ENCODE measurements at regions not wholly inside any gene's neighbourhood (a gene's known extent, or its start where the extent isn't known, plus 50 kb on each side); places are given as distances from the start of the nearest gene placed in this dataset.
A peak's percentile ranks its signal among the peaks of the same experiment; 100 is the strongest.

DNA sequence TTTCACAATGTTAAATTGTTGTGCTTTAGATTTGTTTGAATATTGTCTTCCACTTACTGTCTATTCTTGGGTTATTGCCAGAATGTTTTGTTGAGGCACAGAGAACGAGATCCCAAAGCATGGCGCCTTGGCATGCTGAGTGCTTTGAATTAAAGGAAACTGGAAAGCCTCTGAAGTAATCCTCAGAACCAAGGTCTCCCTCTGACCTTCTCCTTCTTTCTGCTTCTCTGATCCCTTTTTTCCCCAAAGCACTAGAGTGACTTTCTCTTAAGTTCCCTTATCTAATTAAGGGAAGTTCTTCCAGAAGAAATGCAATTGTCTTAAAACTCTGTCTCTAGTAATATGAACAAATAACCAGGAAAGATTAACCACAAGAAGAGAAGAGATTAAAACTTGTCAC is 214.7 kb downstream of the SPP2 start:
- Histone ChIP-seq H3K36me3 (ENCODE audit: control insufficient read depth, insufficient read depth, low read length) (no peaks in the 10 kb centered on the region), H3K27me3 (replicated peaks; ENCODE audit: control insufficient read depth, insufficient read depth, low read length) (no peaks in the 10 kb centered on the region), H3K4me3 (replicated peaks; ENCODE audit: low read depth, low read length) (no peak overlapping the region)
- DNase-seq (ENCODE audit: extremely low read depth, insufficient read length) = no peak
- TF ChIP-seq, protein P1, sequence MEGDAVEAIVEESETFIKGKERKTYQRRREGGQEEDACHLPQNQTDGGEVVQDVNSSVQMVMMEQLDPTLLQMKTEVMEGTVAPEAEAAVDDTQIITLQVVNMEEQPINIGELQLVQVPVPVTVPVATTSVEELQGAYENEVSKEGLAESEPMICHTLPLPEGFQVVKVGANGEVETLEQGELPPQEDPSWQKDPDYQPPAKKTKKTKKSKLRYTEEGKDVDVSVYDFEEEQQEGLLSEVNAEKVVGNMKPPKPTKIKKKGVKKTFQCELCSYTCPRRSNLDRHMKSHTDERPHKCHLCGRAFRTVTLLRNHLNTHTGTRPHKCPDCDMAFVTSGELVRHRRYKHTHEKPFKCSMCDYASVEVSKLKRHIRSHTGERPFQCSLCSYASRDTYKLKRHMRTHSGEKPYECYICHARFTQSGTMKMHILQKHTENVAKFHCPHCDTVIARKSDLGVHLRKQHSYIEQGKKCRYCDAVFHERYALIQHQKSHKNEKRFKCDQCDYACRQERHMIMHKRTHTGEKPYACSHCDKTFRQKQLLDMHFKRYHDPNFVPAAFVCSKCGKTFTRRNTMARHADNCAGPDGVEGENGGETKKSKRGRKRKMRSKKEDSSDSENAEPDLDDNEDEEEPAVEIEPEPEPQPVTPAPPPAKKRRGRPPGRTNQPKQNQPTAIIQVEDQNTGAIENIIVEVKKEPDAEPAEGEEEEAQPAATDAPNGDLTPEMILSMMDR (IDR thresholded peaks at IDR 0.05; ENCODE audit: insufficient read depth, low read length, poor library complexity, severe bottlenecking) = no peak

GRCh38 chr2:234261736-234262135 is 211.2 kb downstream of the SPP2 start:
- TF ChIP-seq, protein P1 (IDR thresholded peaks at IDR 0.05; ENCODE audit: insufficient read depth, low read length, poor library complexity, severe bottlenecking) = no peak
- H3K27me3 ChIP-seq (replicated peaks; ENCODE audit: control insufficient read depth, insufficient read depth, low read length) = no peaks in the 10 kb centered on the region
- no peak overlapping the region for H3K4me3 ChIP-seq (replicated peaks; ENCODE audit: low read depth, low read length)
- H3K36me3 ChIP-seq (ENCODE audit: control insufficient read depth, insufficient read depth, low read length) = no peaks in the 10 kb centered on the region
- no peak for DNase-seq (ENCODE audit: extremely low read depth, insufficient read length)

DNA sequence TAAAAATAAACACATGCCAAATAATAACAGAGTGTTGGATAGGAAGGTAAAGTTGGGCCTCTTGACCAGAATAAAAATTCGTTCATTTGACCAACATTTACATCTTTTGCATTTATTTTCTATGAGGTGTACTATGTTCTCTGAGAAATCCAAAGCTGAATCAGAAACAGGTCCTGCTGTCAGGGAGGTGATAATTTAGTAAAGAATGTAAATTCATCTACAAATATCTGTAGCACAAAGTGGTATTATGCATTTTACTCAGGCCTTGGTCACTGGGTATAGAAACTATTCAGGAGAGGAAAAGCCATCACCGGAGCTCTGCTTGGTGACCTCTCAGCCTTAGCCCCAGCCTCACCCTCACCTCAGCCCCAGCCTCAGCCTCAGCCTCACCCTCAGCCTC is 208.9 kb downstream of the SPP2 start:
- Histone ChIP-seq H3K4me3 (replicated peaks; ENCODE audit: low read depth, low read length) (no peak overlapping the region), H3K27me3 (replicated peaks; ENCODE audit: control insufficient read depth, insufficient read depth, low read length) (no peaks in the 10 kb centered on the region), H3K36me3 (ENCODE audit: control insufficient read depth, insufficient read depth, low read length) (no peaks in the 10 kb centered on the region)
- TF ChIP-seq, protein P1 (IDR thresholded peaks at IDR 0.05; ENCODE audit: insufficient read depth, low read length, poor library complexity, severe bottlenecking) = no peak
- DNase-seq (ENCODE audit: extremely low read depth, insufficient read length) = no peak

- no peak for DNase-seq (ENCODE audit: extremely low read depth, insufficient read length)
- Histone ChIP-seq H3K27me3 (replicated peaks; ENCODE audit: control insufficient read depth, insufficient read depth, low read length) (no peaks in the 10 kb centered on the region), H3K4me3 (replicated peaks; ENCODE audit: low read depth, low read length) (no peak overlapping the region), H3K36me3 (ENCODE audit: control insufficient read depth, insufficient read depth, low read length) (no peaks in the 10 kb centered on the region)
- TF ChIP-seq, protein P1 (IDR thresholded peaks at IDR 0.05; ENCODE audit: insufficient read depth, low read length, poor library complexity, severe bottlenecking) = no peak
These were observed 208.2 kb downstream of the SPP2 start for GRCh38 chr2:234258562-234259141.

- Histone ChIP-seq H3K4me3 (replicated peaks; ENCODE audit: low read depth, low read length) (no peak overlapping the region), H3K36me3 (ENCODE audit: control insufficient read depth, insufficient read depth, low read length) (no peaks in the 10 kb centered on the region), H3K27me3 (replicated peaks; ENCODE audit: control insufficient read depth, insufficient read depth, low read length) (no peaks in the 10 kb centered on the region)
- DNase-seq (ENCODE audit: extremely low read depth, insufficient read length) = no peak
- TF ChIP-seq, protein P1 (IDR thresholded peaks at IDR 0.05; ENCODE audit: insufficient read depth, low read length, poor library complexity, severe bottlenecking) = peak; percentile 24
These were observed 207.5 kb downstream of the SPP2 start for GRCh38 chr2:234257859-234258561.
